ENCODE measurements at regions not wholly inside any gene's neighbourhood (a gene's known extent, or its start where the extent isn't known, plus 50 kb on each side); places are given as distances from the start of the nearest gene placed in this dataset.

GRCh38 chr5:51678330-51678729 lies 295.1 kb downstream of the ISL1 start:
- H3K9me3 ChIP-seq (ENCODE audit: insufficient read depth, low read depth, low read length) = no peaks in the 10 kb centered on the region
- H3K4me3 ChIP-seq (ENCODE audit: low read length, poor library complexity, severe bottlenecking) = no peak overlapping the region
- TF ChIP-seq CTCF (conservative IDR thresholded peaks at IDR 0.05; ENCODE audit: low read length) (no peak), EZH2phosphoT487 (IDR thresholded peaks at IDR 0.05; ENCODE audit: borderline replicate concordance) (no peak)
- no peaks in the 10 kb centered on the region for H3K4me1 ChIP-seq (ENCODE audit: insufficient read depth, low read length, poor library complexity, severe bottlenecking)
- no peak overlapping the region for H3K4me2 ChIP-seq (ENCODE audit: low read depth, low read length, poor library complexity, severe bottlenecking)
- H3F3A ChIP-seq (ENCODE audit: low read depth) = no peaks in the 10 kb centered on the region
- no peaks in the 10 kb centered on the region for H3K9me2 ChIP-seq (replicated peaks; ENCODE audit: low read depth, low read length)
- no peaks in the 10 kb centered on the region for H3K36me3 ChIP-seq (ENCODE audit: insufficient read depth, low read length)
- no peaks in the 10 kb centered on the region for H4K20me1 ChIP-seq (ENCODE audit: insufficient read depth, low read length, poor library complexity, severe bottlenecking)
- H2AFZ ChIP-seq (ENCODE audit: low read length) = no peak overlapping the region
- no peak overlapping the region for H3K9ac ChIP-seq (ENCODE audit: low read depth, low read length, poor library complexity, severe bottlenecking)
- H3K27me3 ChIP-seq (ENCODE audit: insufficient read depth, low read length, poor library complexity, severe bottlenecking) = no peaks in the 10 kb centered on the region
- no peaks in the 10 kb centered on the region for H3K79me2 ChIP-seq (ENCODE audit: insufficient read depth, low read length)

- no peak overlapping the region for H3K4me3 ChIP-seq (ENCODE audit: low read length, poor library complexity, severe bottlenecking)
- H3K4me2 ChIP-seq (ENCODE audit: low read depth, low read length, poor library complexity, severe bottlenecking) = no peak overlapping the region
- TF ChIP-seq CTCF (conservative IDR thresholded peaks at IDR 0.05; ENCODE audit: low read length) (no peak), EZH2phosphoT487 (IDR thresholded peaks at IDR 0.05; ENCODE audit: borderline replicate concordance) (no peak)
- no peaks in the 10 kb centered on the region for H3K79me2 ChIP-seq (ENCODE audit: insufficient read depth, low read length)
- H3F3A ChIP-seq (ENCODE audit: low read depth) = no peaks in the 10 kb centered on the region
- H3K27me3 ChIP-seq (ENCODE audit: insufficient read depth, low read length, poor library complexity, severe bottlenecking) = no peaks in the 10 kb centered on the region
- no peaks in the 10 kb centered on the region for H4K20me1 ChIP-seq (ENCODE audit: insufficient read depth, low read length, poor library complexity, severe bottlenecking)
- no peak overlapping the region for H2AFZ ChIP-seq (ENCODE audit: low read length)
- no peaks in the 10 kb centered on the region for H3K4me1 ChIP-seq (ENCODE audit: insufficient read depth, low read length, poor library complexity, severe bottlenecking)
- no peaks in the 10 kb centered on the region for H3K9me3 ChIP-seq (ENCODE audit: insufficient read depth, low read depth, low read length)
- H3K9me2 ChIP-seq (replicated peaks; ENCODE audit: low read depth, low read length) = no peaks in the 10 kb centered on the region
- H3K36me3 ChIP-seq (ENCODE audit: insufficient read depth, low read length) = no peaks in the 10 kb centered on the region
- H3K9ac ChIP-seq (ENCODE audit: low read depth, low read length, poor library complexity, severe bottlenecking) = no peak overlapping the region
These were observed 296.0 kb downstream of the ISL1 start for GRCh38 chr5:51679286-51679685.

GRCh38 chr5:51684794-51685355 lies 301.6 kb downstream of the ISL1 start:
- Histone ChIP-seq H3K36me3 (ENCODE audit: insufficient read depth, low read length) (no peaks in the 10 kb centered on the region), H3K79me2 (ENCODE audit: insufficient read depth, low read length) (no peaks in the 10 kb centered on the region), H3K4me2 (ENCODE audit: low read depth, low read length, poor library complexity, severe bottlenecking) (no peak overlapping the region), H3K27me3 (ENCODE audit: insufficient read depth, low read length, poor library complexity, severe bottlenecking) (no peaks in the 10 kb centered on the region), H3K4me3 (ENCODE audit: low read length, poor library complexity, severe bottlenecking) (no peak overlapping the region), H4K20me1 (ENCODE audit: insufficient read depth, low read length, poor library complexity, severe bottlenecking) (no peaks in the 10 kb centered on the region), H3F3A (ENCODE audit: low read depth) (no peaks in the 10 kb centered on the region), H2AFZ (ENCODE audit: low read length) (no peak overlapping the region), H3K9me3 (ENCODE audit: insufficient read depth, low read depth, low read length) (no peaks in the 10 kb centered on the region), H3K9me2 (replicated peaks; ENCODE audit: low read depth, low read length) (no peaks in the 10 kb centered on the region), H3K9ac (ENCODE audit: low read depth, low read length, poor library complexity, severe bottlenecking) (no peak overlapping the region), H3K4me1 (ENCODE audit: insufficient read depth, low read length, poor library complexity, severe bottlenecking) (no peaks in the 10 kb centered on the region)
- TF ChIP-seq EZH2phosphoT487 (IDR thresholded peaks at IDR 0.05; ENCODE audit: borderline replicate concordance) (no peak), CTCF (conservative IDR thresholded peaks at IDR 0.05; ENCODE audit: low read length) (peak; percentile 54)

Data from Loucy (cell line).